ENCODE measurements at regions not wholly inside any gene's neighbourhood (a gene's known extent, or its start where the extent isn't known, plus 50 kb on each side); places are given as distances from the start of the nearest gene placed in this dataset.

DNA sequence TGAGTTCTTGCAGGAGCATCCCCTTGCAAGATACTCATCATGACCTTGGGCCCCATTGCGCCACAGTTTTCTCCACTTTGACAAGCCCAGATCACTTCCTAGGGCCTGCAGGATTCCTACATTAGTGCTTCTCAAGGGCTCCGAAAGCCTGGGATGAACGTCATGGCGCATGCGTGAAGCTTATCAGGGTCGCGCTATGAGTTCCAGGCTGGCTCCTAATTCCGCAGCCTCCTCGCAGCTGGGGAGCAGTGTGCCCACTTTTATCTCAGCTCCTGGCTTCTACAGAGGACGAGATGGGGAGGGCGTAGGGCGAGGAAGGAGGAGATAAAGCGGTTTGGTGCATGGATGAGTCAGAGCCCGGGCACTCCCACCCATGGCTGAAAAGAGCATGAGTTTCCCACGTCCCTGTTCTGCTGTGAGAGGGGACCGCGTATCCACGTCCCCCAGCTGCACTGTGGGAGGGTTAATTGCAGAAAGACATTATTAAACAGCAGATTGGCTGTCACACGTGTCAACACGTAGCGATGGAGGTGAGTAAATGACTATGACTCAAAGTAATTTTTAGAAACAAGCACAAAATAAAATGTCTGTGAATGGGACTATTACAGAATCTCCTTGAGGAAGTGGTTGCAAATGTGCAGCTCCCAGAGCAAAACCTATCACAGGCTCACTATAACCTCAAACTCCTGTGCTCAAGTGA is 72.9 kb upstream of the DSP start:
- TF ChIP-seq, protein P1, sequence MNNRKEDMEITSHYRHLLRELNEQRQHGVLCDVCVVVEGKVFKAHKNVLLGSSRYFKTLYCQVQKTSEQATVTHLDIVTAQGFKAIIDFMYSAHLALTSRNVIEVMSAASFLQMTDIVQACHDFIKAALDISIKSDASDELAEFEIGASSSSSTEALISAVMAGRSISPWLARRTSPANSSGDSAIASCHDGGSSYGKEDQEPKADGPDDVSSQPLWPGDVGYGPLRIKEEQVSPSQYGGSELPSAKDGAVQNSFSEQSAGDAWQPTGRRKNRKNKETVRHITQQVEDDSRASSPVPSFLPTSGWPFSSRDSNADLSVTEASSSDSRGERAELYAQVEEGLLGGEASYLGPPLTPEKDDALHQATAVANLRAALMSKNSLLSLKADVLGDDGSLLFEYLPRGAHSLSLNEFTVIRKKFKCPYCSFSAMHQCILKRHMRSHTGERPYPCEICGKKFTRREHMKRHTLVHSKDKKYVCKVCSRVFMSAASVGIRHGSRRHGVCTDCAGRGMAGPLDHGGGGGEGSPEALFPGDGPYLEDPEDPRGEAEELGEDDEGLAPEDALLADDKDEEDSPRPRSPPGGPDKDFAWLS (CRISPR knock-in tag; IDR thresholded peaks at IDR 0.05; ENCODE audit: borderline replicate concordance): no peak
- TF ChIP-seq ZNF839 (CRISPR knock-in tag; IDR thresholded peaks at IDR 0.05; ENCODE audit: borderline replicate concordance) (no peak), FOSL1 (CRISPR knock-in tag; IDR thresholded peaks at IDR 0.05; ENCODE audit: borderline replicate concordance) (no peak)
